ENCODE measurements at regions not wholly inside any gene's neighbourhood (a gene's known extent, or its start where the extent isn't known, plus 50 kb on each side); places are given as distances from the start of the nearest gene placed in this dataset.

DNA sequence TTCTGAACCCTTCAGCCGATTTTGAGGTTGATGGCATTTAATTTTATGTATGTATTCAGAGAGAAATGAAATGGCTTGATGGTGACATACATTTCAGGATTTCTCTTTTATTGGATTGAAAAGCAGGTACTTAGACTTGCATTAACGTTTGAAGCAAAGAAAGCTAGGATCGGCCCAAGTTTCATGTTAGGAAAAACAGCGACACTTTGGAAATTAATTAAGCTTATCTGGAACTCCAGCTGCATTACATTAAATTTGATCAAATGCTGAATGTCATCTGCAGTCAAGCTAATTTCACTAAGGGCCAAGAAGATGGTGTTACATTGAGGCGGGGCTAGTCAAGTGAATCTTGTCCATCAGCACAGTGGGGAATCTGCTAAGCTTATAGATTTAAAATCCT lies 441.8 kb downstream of the IRS1 start:
- ATAC-seq: no peak
- no peak overlapping the region for H3K4me3 Mint-ChIP-seq
- peaks cover 19% of the 10 kb centered on the region for H3K27me3 Mint-ChIP-seq

DNA sequence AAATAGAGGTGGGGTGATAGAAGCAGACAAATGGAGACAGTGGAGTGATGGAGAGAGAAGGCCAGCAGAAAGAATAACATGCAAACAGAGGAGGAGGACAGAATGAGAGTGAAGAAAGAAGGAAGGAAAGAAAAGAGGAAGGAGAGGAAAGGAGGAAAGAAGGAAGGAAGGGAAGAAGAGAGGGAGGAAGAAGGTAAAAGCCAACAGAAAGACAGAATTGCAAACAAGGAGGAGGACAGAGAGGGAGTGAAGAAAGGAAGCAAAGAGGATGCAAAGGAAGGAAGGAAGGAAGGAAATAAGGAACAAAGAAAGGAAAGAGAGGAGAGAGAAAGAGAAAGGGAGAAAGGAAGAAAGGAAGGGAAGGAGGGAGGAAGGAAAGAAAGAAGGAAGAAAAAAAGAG lies 444.0 kb downstream of the IRS1 start:
- no peaks in the 10 kb centered on the region for H3K36me3 Mint-ChIP-seq (ENCODE audit: low read depth)
- H3K9me3 Mint-ChIP-seq: no peaks in the 10 kb centered on the region
- no peak for DNase-seq
- no peak overlapping the region for H3K4me3 Mint-ChIP-seq
- no peaks in the 10 kb centered on the region for H3K4me1 Mint-ChIP-seq
- ATAC-seq: no peak
- H3K27ac Mint-ChIP-seq: no peak overlapping the region
- peaks cover 14% of the 10 kb centered on the region for H3K27me3 Mint-ChIP-seq

More for the DNA sequence above, 441.8 kb downstream of the IRS1 start:
- H3K27ac Mint-ChIP-seq: no peak overlapping the region
- no peaks in the 10 kb centered on the region for H3K4me1 Mint-ChIP-seq
- H3K9me3 Mint-ChIP-seq: no peaks in the 10 kb centered on the region
- DNase-seq: no peak
- no peaks in the 10 kb centered on the region for H3K36me3 Mint-ChIP-seq (ENCODE audit: low read depth)

DNA sequence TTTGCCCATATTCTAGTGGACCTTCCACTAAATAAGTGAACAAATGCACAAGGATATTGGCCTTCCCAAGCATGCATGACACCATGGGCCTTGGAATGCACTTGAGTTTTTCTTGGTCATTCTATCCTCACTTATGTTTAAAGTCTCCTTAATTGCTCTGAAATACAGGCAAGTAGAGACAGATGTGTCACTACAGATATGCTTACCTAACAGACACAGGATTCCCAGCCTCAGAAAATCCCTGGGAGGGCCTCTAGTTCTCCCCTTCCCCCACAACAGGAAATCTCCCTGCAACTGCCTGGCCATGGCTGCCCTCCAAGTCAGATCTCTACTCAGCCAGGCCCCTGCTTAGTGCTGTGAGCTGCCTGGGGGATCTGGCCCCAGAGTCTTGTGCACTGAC lies 445.2 kb downstream of the IRS1 start:
- ATAC-seq (no peak), DNase-seq (no peak)
- Mint-ChIP-seq H3K27me3 (peaks cover 11% of the 10 kb centered on the region), H3K27ac (no peak overlapping the region), H3K9me3 (no peaks in the 10 kb centered on the region), H3K4me1 (no peaks in the 10 kb centered on the region), H3K36me3 (ENCODE audit: low read depth) (no peaks in the 10 kb centered on the region), H3K4me3 (no peak overlapping the region)

DNA sequence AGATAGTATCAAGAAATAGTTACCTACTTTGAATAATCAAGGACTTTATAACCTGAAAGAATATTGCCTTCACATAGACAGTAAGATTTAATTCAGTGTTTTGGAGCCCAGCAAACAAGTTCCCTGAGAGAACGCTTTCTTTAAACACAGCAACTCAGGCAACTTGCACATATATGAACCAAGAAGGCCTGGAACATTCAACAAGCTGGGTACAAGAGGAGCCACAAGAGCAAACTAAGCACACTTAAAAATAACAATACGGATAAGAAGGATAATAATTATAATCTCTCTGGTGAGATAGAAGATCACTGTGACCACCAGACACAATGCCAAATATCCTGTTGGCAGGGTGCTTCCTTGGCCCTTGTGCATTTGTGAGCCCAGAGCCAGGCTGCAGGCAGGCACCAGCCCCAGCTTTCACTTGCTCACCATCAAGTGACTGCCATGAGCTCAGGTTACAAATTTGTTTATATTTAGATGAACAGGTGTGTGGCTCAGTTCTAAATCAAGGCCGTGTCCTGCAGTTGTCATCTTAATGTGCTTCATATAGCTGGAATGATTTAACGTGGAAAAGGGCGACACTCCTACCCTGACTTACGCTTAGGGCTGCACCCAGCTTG lies 446.6 kb downstream of the IRS1 start:
- Mint-ChIP-seq H3K9me3 (no peaks in the 10 kb centered on the region), H3K4me3 (no peak overlapping the region), H3K27ac (no peak overlapping the region), H3K36me3 (ENCODE audit: low read depth) (no peaks in the 10 kb centered on the region), H3K4me1 (no peaks in the 10 kb centered on the region), H3K27me3 (peaks cover 10% of the 10 kb centered on the region)
- no peak for DNase-seq
- no peak for ATAC-seq

- peaks cover 2% of the 10 kb centered on the region for H3K36me3 Mint-ChIP-seq (ENCODE audit: low read depth)
- peaks cover 7% of the 10 kb centered on the region for H3K27me3 Mint-ChIP-seq
- DNase-seq (no peak), ATAC-seq (no peak)
- H3K4me1 Mint-ChIP-seq: no peaks in the 10 kb centered on the region
- H3K27ac Mint-ChIP-seq: no peak overlapping the region
- H3K9me3 Mint-ChIP-seq: no peaks in the 10 kb centered on the region
- H3K4me3 Mint-ChIP-seq: no peak overlapping the region
Measured at GRCh38 chr2:226351711-226352110, 447.9 kb downstream of the IRS1 start.

DNA sequence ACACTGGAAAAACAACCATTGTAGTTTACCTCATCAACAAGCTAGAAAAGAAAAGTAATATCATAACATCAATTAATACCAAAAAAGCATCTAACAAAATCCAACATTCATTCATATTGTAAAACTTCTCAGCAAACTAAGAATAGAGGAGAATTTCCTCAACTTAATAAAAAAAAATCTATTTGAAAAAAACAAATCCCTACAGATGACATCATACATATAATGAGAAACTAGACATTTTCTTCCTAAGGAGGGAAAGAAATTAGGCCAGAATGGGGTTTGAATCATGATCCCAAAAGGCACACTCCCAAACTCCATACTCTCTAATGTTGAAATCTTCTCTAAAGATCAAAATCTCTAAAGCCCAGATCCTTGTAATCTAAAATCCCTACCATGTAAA lies 460.0 kb downstream of the IRS1 start:
- no peaks in the 10 kb centered on the region for H3K36me3 Mint-ChIP-seq (ENCODE audit: low read depth)
- no peaks in the 10 kb centered on the region for H3K4me1 Mint-ChIP-seq
- no peak overlapping the region for H3K27ac Mint-ChIP-seq
- DNase-seq (no peak), ATAC-seq (no peak)
- no peak overlapping the region for H3K4me3 Mint-ChIP-seq
- H3K9me3 Mint-ChIP-seq: no peaks in the 10 kb centered on the region
- H3K27me3 Mint-ChIP-seq: peaks cover 2% of the 10 kb centered on the region

DNA sequence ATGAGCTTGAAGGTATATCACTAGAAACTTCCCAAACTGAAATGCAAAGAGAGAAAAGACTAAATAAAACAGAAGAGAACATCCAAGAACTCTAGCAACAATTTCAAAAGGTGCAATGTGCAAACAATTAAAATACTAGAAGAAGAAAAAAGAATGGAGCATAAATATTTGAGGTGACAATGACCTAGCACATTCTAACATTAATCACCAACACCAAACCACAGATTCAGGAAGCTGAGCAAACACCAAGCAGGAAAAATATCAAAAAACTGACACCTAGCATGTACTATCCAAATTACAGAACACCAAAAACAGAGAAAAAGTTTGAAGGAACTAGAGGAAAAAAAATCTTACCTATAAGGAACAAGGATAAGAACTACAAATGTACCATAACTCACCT lies 460.8 kb downstream of the IRS1 start:
- Mint-ChIP-seq H3K27ac (no peak overlapping the region), H3K9me3 (no peaks in the 10 kb centered on the region)
- no peak for ATAC-seq

GRCh38 chr2:226337941-226338600 lies 461.5 kb downstream of the IRS1 start:
- Mint-ChIP-seq H3K9me3 (no peaks in the 10 kb centered on the region), H3K4me3 (no peak overlapping the region), H3K27ac (no peak overlapping the region), H3K4me1 (no peaks in the 10 kb centered on the region), H3K27me3 (peaks cover 2% of the 10 kb centered on the region), H3K36me3 (ENCODE audit: low read depth) (no peaks in the 10 kb centered on the region)
- ATAC-seq (no peak), DNase-seq (no peak)

More for the DNA sequence above, 460.8 kb downstream of the IRS1 start:
- no peak for DNase-seq
- no peak overlapping the region for H3K4me3 Mint-ChIP-seq
- no peaks in the 10 kb centered on the region for H3K36me3 Mint-ChIP-seq (ENCODE audit: low read depth)
- no peaks in the 10 kb centered on the region for H3K4me1 Mint-ChIP-seq
- peaks cover 2% of the 10 kb centered on the region for H3K27me3 Mint-ChIP-seq

- no peaks in the 10 kb centered on the region for H3K4me1 Mint-ChIP-seq
- no peak overlapping the region for H3K4me3 Mint-ChIP-seq
- DNase-seq: no peak
- no peaks in the 10 kb centered on the region for H3K9me3 Mint-ChIP-seq
- H3K27me3 Mint-ChIP-seq: peaks cover 3% of the 10 kb centered on the region
- no peak for ATAC-seq
- H3K36me3 Mint-ChIP-seq (ENCODE audit: low read depth): no peaks in the 10 kb centered on the region
- no peak overlapping the region for H3K27ac Mint-ChIP-seq
Measured at GRCh38 chr2:226336283-226336682, 463.3 kb downstream of the IRS1 start.

DNA sequence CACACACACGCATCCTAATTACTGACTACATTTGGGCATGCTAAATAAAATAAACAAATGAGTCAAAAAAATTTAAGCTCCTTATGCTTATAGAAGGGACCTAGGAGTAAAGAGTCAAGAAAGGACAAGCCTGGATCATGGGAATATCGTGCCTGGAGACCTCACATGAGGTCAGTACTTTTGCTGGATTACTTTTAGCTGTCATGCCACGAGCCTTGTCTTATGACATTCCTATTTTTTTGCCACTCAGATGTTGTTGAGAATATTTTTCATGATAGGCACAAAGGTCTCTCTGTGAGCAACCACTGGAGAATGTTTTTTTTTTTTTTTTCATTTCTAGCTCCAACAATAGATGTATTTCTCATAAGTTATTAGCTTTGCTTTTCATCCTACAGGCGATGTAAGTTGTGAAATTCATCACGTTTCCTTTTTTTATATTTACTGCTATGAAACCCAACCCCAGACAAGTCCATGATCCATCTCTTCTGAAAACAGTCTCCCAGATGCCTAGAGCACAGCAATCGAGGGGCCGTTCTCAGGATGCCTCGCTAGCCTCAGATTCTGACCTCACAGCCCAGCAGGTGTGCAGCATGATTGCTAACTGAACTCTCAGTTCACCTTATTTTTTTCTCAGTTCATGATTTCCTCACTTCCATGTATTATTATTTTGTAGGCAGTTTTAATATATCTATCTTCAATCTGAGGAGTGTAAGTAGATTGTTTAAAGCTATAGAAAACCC lies 464.5 kb downstream of the IRS1 start:
- H3K4me3 Mint-ChIP-seq: no peak overlapping the region
- H3K9me3 Mint-ChIP-seq: no peaks in the 10 kb centered on the region
- DNase-seq (no peak), ATAC-seq (no peak)
- peaks cover 3% of the 10 kb centered on the region for H3K27me3 Mint-ChIP-seq
- no peaks in the 10 kb centered on the region for H3K36me3 Mint-ChIP-seq (ENCODE audit: low read depth)
- H3K27ac Mint-ChIP-seq: no peak overlapping the region
- no peaks in the 10 kb centered on the region for H3K4me1 Mint-ChIP-seq

DNA sequence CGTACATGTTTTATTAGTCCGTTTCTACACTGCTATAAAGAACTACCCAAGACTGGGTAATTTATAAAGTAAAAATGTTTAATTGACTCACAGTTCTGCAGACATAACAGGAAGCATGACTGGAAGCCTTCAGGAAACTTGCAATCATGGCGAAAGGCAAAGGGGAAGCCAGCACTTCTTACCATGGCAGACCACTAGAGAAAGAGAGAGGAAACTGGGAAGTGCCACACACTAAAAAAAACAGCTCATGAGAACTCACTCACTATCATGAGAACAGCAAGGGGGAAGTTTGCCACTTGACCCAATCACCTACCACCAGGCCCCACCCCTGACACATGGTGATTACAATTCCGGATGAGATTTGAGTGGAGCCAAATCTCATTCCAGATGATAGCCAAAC lies 466.2 kb downstream of the IRS1 start:
- DNase-seq (no peak), ATAC-seq (no peak)
- Mint-ChIP-seq H3K27me3 (peaks cover 3% of the 10 kb centered on the region), H3K4me3 (no peak overlapping the region), H3K4me1 (no peaks in the 10 kb centered on the region), H3K9me3 (no peaks in the 10 kb centered on the region), H3K36me3 (ENCODE audit: low read depth) (no peaks in the 10 kb centered on the region), H3K27ac (no peak overlapping the region)

- DNase-seq (no peak), ATAC-seq (no peak)
- H3K4me3 Mint-ChIP-seq: no peak overlapping the region
- H3K27me3 Mint-ChIP-seq: peaks cover 5% of the 10 kb centered on the region
- H3K27ac Mint-ChIP-seq: no peak overlapping the region
- H3K9me3 Mint-ChIP-seq: no peaks in the 10 kb centered on the region
- no peaks in the 10 kb centered on the region for H3K4me1 Mint-ChIP-seq
- H3K36me3 Mint-ChIP-seq (ENCODE audit: low read depth): no peaks in the 10 kb centered on the region
Measured at GRCh38 chr2:226330206-226330605, 469.4 kb downstream of the IRS1 start.

GRCh38 chr2:226329180-226329579 lies 470.4 kb downstream of the IRS1 start:
- H3K27me3 Mint-ChIP-seq: peaks cover 8% of the 10 kb centered on the region
- no peaks in the 10 kb centered on the region for H3K4me1 Mint-ChIP-seq
- H3K4me3 Mint-ChIP-seq: no peak overlapping the region
- H3K9me3 Mint-ChIP-seq: no peaks in the 10 kb centered on the region
- DNase-seq (no peak), ATAC-seq (no peak)
- no peak overlapping the region for H3K27ac Mint-ChIP-seq
- no peaks in the 10 kb centered on the region for H3K36me3 Mint-ChIP-seq (ENCODE audit: low read depth)

GRCh38 chr2:226327830-226328229 lies 471.8 kb downstream of the IRS1 start:
- DNase-seq: no peak
- Mint-ChIP-seq H3K9me3 (no peaks in the 10 kb centered on the region), H3K27ac (no peak overlapping the region), H3K27me3 (peaks cover 10% of the 10 kb centered on the region), H3K36me3 (ENCODE audit: low read depth) (no peaks in the 10 kb centered on the region), H3K4me1 (no peaks in the 10 kb centered on the region), H3K4me3 (no peak overlapping the region)
- ATAC-seq: no peak

DNA sequence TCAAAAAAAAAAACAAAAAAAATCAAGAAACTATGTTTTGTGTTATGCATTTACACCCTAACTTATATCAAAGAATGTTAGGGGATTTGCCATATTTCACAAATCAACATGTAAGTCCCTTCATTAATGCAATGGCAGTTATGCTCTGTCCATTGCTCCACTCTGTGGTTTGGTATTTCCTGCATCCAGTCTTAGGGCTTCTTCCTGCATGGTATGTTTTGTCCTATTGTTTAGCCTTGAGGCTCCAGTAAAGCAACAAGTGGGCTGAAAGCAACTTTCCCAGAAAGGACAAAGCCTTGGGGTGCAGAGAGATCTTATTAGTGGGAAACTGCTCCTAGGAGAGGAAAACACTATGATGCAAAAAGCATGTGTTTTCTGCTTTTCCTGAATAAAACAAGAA lies 474.1 kb downstream of the IRS1 start:
- H3K4me3 Mint-ChIP-seq: no peak overlapping the region
- no peak overlapping the region for H3K27ac Mint-ChIP-seq
- H3K9me3 Mint-ChIP-seq: no peaks in the 10 kb centered on the region
- no peak for DNase-seq
- no peaks in the 10 kb centered on the region for H3K36me3 Mint-ChIP-seq (ENCODE audit: low read depth)
- H3K4me1 Mint-ChIP-seq: no peaks in the 10 kb centered on the region
- no peak for ATAC-seq
- H3K27me3 Mint-ChIP-seq: peaks cover 9% of the 10 kb centered on the region

All from activated naive CD8-positive, alpha-beta T cell treated with anti-CD3 and anti-CD28 coated beads, Interleukin-2, amount 50 U/mL, for 24 hours (primary cell).